Fibroblast of lung (primary cell): ENCODE measurements at regions not wholly inside any gene's neighbourhood (a gene's known extent, or its start where the extent isn't known, plus 50 kb on each side); places are given as distances from the start of the nearest gene placed in this dataset.

Experiments
- DNase-seq, 2 donors: peaks; one replicate each; pipeline versions ENCODE4 v3.0.0 to v3.0.0-alpha.2; 2010; ENCODE audit warnings: low read depth in 2 of 2
- H2AFZ ChIP-seq: 2 replicates; pipeline ENCODE4 v1.5.1; 2012; ENCODE audit warnings: low read length, control low read depth, inconsistent platforms
- H3K27ac ChIP-seq: 2 replicates; pipeline ENCODE4 v1.5.1; 2011; ENCODE audit warnings: low read length, control low read depth; ENCODE audit not compliant: insufficient read depth
- H3K27me3 ChIP-seq: 2 replicates; pipeline ENCODE4 v1.5.1; 2011; ENCODE audit warnings: mild to moderate bottlenecking, low read length; ENCODE audit not compliant: control insufficient read depth, insufficient read depth
- H3K36me3 ChIP-seq: 2 replicates; pipeline ENCODE4 v1.5.1; 2011; ENCODE audit warnings: low read length; ENCODE audit not compliant: control insufficient read depth, insufficient read depth
- H3K4me1 ChIP-seq: 2 replicates; pipeline ENCODE4 v1.5.1; 2011; ENCODE audit warnings: low read length; ENCODE audit not compliant: control insufficient read depth, insufficient read depth; ENCODE audit errors: extremely low read depth
- H3K4me2 ChIP-seq: 2 replicates; pipeline ENCODE4 v1.5.1; 2011; ENCODE audit warnings: low read length, control low read depth; ENCODE audit not compliant: insufficient read depth; ENCODE audit errors: extremely low read depth
- H3K4me3 ChIP-seq, 4 experiments: fragments of 200-600 bp in 1 of 4; sonication (generic) in 1 of 4; replicated peaks in 1 of 4; 2 replicates each; pipeline ENCODE4 v1.5.1; 2011 to 2016; ENCODE audit warnings: low read length in 4 of 4, low read depth in 3 of 4, mild to moderate bottlenecking in 3 of 4, control low read depth in 2 of 4, inconsistent platforms in 1 of 4, mixed read lengths in 1 of 4; ENCODE audit not compliant: insufficient read depth in 1 of 4; ENCODE audit errors: control extremely low read depth in 1 of 4
- H3K79me2 ChIP-seq: 2 replicates; pipeline ENCODE4 v1.5.1; 2012; ENCODE audit warnings: mild to moderate bottlenecking, low read length, inconsistent platforms; ENCODE audit not compliant: control insufficient read depth, insufficient read depth
- H3K9ac ChIP-seq: 2 replicates; pipeline ENCODE4 v1.5.1; 2011; ENCODE audit warnings: mild to moderate bottlenecking, low read length, control low read depth; ENCODE audit not compliant: insufficient read depth
- H3K9me3 ChIP-seq: 2 replicates; pipeline ENCODE4 v1.5.1; 2012; ENCODE audit warnings: low read depth, low read length; ENCODE audit not compliant: control insufficient read depth, insufficient read depth
- H4K20me1 ChIP-seq: 2 replicates; pipeline ENCODE4 v1.5.1; 2011; ENCODE audit warnings: low read length; ENCODE audit not compliant: control insufficient read depth, insufficient read depth; ENCODE audit errors: extremely low read depth
- EZH2 ChIP-seq: IDR thresholded peaks from 2 replicates; pipeline ENCODE4 v1.5.1; 2012; ENCODE audit warnings: low read length, control low read depth, mild to moderate bottlenecking; ENCODE audit errors: missing control alignments
- TF ChIP-seq, protein P1 (sequence below), 2 donors: IDR thresholded peaks in 1 of 2; conservative IDR thresholded peaks in 1 of 2; 1 replicate in 1 of 2; 2 replicates in 1 of 2; pipeline ENCODE4 v1.5.1; 2011 to 2012; ENCODE audit warnings: low read length in 2 of 2, control low read depth in 1 of 2, inconsistent platforms in 1 of 2, low read depth in 1 of 2, mild to moderate bottlenecking in 1 of 2

DNA sequence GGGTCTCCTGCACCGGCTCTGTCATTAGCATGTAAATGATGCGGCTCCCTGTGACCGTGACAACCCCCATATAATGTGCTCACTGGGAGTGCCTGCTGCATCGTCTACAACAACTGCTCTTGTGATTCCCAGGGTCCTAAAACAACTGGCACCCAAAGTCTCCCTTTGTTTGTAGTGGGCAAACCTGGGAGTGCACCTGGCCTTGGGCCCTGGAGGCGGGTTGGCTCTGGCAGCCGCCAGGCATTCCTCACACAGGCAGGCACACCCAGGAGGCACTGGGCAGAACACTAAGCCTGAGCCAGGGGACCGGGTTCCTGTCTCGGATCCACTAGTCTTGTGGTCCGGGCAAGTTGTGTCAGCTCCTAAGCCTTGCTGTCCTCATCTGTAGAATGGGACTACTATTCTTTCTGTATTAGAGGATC is 115.5 kb upstream of the GPR26 start:
- Histone ChIP-seq H3K27ac (no peak overlapping the region), H3K4me1 (no peaks in the 10 kb centered on the region), H3K79me2 (no peaks in the 10 kb centered on the region), H3K9me3 (no peaks in the 10 kb centered on the region), H3K4me3 (no peak overlapping the region), H3K36me3 (no peaks in the 10 kb centered on the region), H4K20me1 (no peaks in the 10 kb centered on the region), H2AFZ (no peak overlapping the region), H3K4me2 (no peak overlapping the region), H3K27me3 (no peaks in the 10 kb centered on the region), H3K9ac (no peak overlapping the region)
- DNase-seq = no peak
- TF ChIP-seq, protein P1, sequence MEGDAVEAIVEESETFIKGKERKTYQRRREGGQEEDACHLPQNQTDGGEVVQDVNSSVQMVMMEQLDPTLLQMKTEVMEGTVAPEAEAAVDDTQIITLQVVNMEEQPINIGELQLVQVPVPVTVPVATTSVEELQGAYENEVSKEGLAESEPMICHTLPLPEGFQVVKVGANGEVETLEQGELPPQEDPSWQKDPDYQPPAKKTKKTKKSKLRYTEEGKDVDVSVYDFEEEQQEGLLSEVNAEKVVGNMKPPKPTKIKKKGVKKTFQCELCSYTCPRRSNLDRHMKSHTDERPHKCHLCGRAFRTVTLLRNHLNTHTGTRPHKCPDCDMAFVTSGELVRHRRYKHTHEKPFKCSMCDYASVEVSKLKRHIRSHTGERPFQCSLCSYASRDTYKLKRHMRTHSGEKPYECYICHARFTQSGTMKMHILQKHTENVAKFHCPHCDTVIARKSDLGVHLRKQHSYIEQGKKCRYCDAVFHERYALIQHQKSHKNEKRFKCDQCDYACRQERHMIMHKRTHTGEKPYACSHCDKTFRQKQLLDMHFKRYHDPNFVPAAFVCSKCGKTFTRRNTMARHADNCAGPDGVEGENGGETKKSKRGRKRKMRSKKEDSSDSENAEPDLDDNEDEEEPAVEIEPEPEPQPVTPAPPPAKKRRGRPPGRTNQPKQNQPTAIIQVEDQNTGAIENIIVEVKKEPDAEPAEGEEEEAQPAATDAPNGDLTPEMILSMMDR (conservative IDR thresholded peaks at IDR 0.05 in 1 of 2, IDR thresholded peaks at IDR 0.05 in 1 of 2; ENCODE audit: low read depth in 1 of 2, low read length in 2 of 2) = no peak
- no peak for TF ChIP-seq EZH2

DNA sequence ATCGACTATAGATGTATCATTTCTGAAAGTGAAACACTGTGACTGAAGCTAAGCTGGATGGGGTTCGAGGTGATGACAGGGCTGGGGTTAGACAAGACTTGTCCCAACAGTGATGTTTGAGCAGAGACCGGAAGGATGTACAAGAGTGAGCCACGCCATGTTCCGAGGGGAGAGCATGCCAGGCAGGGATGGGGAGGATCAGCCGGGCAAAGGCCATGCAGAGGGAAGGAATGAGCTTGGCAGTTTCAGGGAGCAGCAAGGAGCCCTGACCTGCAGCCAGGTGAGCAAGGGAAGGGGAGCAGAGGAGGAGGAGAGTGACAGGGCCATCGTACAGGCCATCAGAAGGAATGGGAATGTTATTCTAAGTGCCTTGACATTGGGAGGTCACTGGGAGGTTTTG is 114.9 kb upstream of the GPR26 start:
- TF ChIP-seq, protein P1 (conservative IDR thresholded peaks at IDR 0.05 in 1 of 2, IDR thresholded peaks at IDR 0.05 in 1 of 2; ENCODE audit: low read depth in 1 of 2, low read length in 2 of 2) = no peak
- no peak overlapping the region for H2AFZ ChIP-seq
- H3K4me1 ChIP-seq = no peaks in the 10 kb centered on the region
- no peaks in the 10 kb centered on the region for H3K9me3 ChIP-seq
- no peak overlapping the region for H3K9ac ChIP-seq
- no peak overlapping the region for H3K4me3 ChIP-seq
- no peak for DNase-seq
- no peaks in the 10 kb centered on the region for H3K27me3 ChIP-seq
- no peak overlapping the region for H3K27ac ChIP-seq
- no peaks in the 10 kb centered on the region for H3K79me2 ChIP-seq
- H3K4me2 ChIP-seq = no peak overlapping the region
- no peaks in the 10 kb centered on the region for H4K20me1 ChIP-seq
- H3K36me3 ChIP-seq = no peaks in the 10 kb centered on the region

DNA sequence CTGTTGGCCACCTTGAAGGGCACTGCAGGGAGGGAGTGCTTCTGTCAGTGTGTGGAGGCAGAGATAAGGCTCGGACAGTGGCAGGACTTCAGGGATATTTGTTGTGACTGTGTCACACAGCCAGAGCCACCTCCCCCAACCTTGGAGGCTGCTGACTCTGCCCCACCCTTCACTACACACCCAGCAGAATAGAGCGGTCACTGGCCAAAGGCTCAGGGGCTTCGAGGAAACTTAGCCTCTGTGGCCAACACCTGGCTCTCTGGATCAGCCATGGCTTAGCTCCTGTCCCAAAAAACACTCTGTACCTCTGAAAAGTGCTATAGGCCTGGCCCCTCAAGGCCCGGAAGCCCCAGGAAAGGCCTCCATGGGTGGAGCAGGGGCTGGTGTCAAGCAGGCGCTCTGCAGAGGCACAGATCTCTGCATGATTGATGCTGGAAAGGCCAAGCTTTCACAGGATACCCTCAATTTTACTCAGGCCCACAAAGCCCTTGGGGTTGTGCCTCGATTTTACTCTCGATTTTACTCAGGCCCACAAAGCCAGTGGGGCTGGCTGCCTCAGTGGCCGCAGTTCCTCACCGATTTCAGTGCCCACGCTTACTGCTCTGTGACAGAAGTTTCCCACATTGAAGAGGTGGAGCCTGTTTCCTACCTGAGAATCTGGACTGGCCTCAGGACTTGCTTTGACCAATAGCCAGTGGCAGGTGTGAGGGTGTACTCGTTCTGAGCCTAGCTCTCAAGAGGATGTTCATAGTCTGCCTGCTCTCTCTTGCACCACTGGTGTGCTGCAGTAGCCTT is 113.2 kb upstream of the GPR26 start:
- Histone ChIP-seq H3K27me3 (no peaks in the 10 kb centered on the region), H3K9me3 (no peaks in the 10 kb centered on the region), H3K79me2 (no peaks in the 10 kb centered on the region), H3K4me3 (no peak overlapping the region), H3K9ac (no peak overlapping the region), H3K27ac (no peak overlapping the region), H2AFZ (no peak overlapping the region), H3K4me1 (no peaks in the 10 kb centered on the region), H3K36me3 (no peaks in the 10 kb centered on the region), H3K4me2 (no peak overlapping the region), H4K20me1 (no peaks in the 10 kb centered on the region)
- no peak for DNase-seq
- TF ChIP-seq, protein P1 (conservative IDR thresholded peaks at IDR 0.05 in 1 of 2, IDR thresholded peaks at IDR 0.05 in 1 of 2; ENCODE audit: low read depth in 1 of 2, low read length in 2 of 2) = no peak
